Transverse colon (tissue), 4 donors: ENCODE measurements at regions not wholly inside any gene's neighbourhood (a gene's known extent, or its start where the extent isn't known, plus 50 kb on each side); places are given as distances from the start of the nearest gene placed in this dataset.

Source experiments
- DNase-seq: peaks from one replicate; pipeline ENCODE4 v3.0.0-alpha.2; 2019
- H3K27ac ChIP-seq, 4 donors: fragments of 200-600 bp; sonication (generic); 2 replicates each; pipeline ENCODE4 v1.5.1; 2016 to 2018; ENCODE audit warnings: inconsistent platforms in 4 of 4
- H3K27me3 ChIP-seq: fragments of 200-600 bp; sonication (generic); 2 replicates; pipeline ENCODE4 v1.5.1; 2017; ENCODE audit warnings: inconsistent platforms
- H3K36me3 ChIP-seq, 4 donors: fragments of 200-600 bp; sonication (generic); 2 replicates each; pipeline ENCODE4 v1.5.1; 2017 to 2019; ENCODE audit warnings: inconsistent platforms in 4 of 4
- H3K4me1 ChIP-seq, 4 donors: fragments of 200-600 bp; sonication (generic); 2 replicates each; pipeline ENCODE4 v1.5.1; 2017 to 2020; ENCODE audit warnings: inconsistent platforms in 4 of 4
- H3K4me3 ChIP-seq, 4 donors: fragments of 200-600 bp; sonication (generic); 1 replicate in 1 of 4; 2 replicates in 3 of 4; pipeline versions ENCODE4 v1.5.1 to v1.6.1; 2017 to 2019; ENCODE audit warnings: inconsistent platforms in 4 of 4
- H3K9me3 ChIP-seq, 2 donors: fragments of 200-600 bp; sonication (generic); 2 replicates each; pipeline ENCODE4 v1.5.1; 2017 to 2019; ENCODE audit warnings: inconsistent platforms in 2 of 2
- EP300 ChIP-seq: sonication (generic); formaldehyde crosslinking; IDR thresholded peaks from one replicate; pipeline ENCODE4 v1.6.1; 2017; ENCODE audit warnings: antibody characterized with exemption, low read depth
- POLR2A ChIP-seq: fragments of 450-650 bp; IDR thresholded peaks from one replicate; pipeline ENCODE4 v1.6.1; 2016; ENCODE audit warnings: antibody characterized with exemption, mild to moderate bottlenecking, moderate library complexity
- POLR2AphosphoS5 ChIP-seq, 3 donors: sonication (generic); formaldehyde crosslinking; IDR thresholded peaks; one replicate each; pipeline ENCODE4 v1.6.1; 2016; ENCODE audit warnings: antibody characterized with exemption in 3 of 3
- WGBS, 2 donors: methylation state at CpG; one replicate each; pipeline ENCODE4 v1.1.5; 2018; ENCODE audit warnings: low coverage in 1 of 2; 5-methylcytosine and 5-hydroxymethylcytosine counted together
- in situ Hi-C, 4 donors: fragments of 200-750 bp; cut with MboI; loops; one replicate each; pipeline versions ENCODE4 v1.15.0 to v1.15.1; 2017; ENCODE audit warnings: low sequenced_read_pairs in 3 of 4, low pct_ligation_motif_present in 1 of 4, low pct_unique_long_range_greater_than_20kb in 1 of 4
- intact Hi-C: fragments of 100-400 bp; cut with DNase I; formaldehyde crosslinking; loops from one replicate; pipeline ENCODE4 v1.15.1; 2023; ENCODE audit warnings: low total_unique reads
- TF ChIP-seq, protein P1 (sequence below), 5 experiments: fragments of 200-600 bp in 3 of 5; fragments of 450-650 bp in 2 of 5; sonication (generic) in 3 of 5; IDR thresholded peaks; 1 replicate in 2 of 5; 2 replicates in 3 of 5; pipeline ENCODE4 v1.5.1; 2016 to 2017; ENCODE audit warnings: antibody characterized with exemption in 5 of 5, inconsistent platforms in 3 of 5, mild to moderate bottlenecking in 2 of 5, moderate library complexity in 1 of 5

DNA sequence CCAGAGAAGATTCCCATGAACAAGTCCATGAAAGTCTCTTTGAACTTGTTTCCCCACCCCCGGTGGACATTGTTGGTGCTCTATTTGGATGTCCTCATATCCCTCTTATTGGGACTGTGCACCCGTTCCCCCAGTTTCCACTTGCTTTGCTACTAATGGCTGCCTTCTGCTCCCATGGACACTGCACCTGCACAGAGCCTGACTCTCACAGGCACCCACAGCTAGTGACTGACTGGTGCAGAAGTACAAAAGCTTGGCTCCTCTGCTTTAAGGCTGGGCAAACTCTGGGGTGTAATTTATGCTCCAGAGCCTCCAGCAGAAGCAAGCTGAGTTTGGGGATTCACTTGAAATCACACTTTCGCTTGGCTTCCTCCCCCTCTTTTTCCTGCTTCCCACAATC lies 239.9 kb upstream of the BTBD3 start:
- Histone ChIP-seq H3K27ac (no peak overlapping the region), H3K4me3 (no peak overlapping the region), H3K9me3 (no peaks in the 10 kb centered on the region), H3K36me3 (no peaks in the 10 kb centered on the region), H3K27me3 (no peaks in the 10 kb centered on the region), H3K4me1 (no peaks in the 10 kb centered on the region)
- 88 to 100% methylated on average over 2 to 3 of the region's 3 CpGs for WGBS, 2 donors
- TF ChIP-seq, protein P1, sequence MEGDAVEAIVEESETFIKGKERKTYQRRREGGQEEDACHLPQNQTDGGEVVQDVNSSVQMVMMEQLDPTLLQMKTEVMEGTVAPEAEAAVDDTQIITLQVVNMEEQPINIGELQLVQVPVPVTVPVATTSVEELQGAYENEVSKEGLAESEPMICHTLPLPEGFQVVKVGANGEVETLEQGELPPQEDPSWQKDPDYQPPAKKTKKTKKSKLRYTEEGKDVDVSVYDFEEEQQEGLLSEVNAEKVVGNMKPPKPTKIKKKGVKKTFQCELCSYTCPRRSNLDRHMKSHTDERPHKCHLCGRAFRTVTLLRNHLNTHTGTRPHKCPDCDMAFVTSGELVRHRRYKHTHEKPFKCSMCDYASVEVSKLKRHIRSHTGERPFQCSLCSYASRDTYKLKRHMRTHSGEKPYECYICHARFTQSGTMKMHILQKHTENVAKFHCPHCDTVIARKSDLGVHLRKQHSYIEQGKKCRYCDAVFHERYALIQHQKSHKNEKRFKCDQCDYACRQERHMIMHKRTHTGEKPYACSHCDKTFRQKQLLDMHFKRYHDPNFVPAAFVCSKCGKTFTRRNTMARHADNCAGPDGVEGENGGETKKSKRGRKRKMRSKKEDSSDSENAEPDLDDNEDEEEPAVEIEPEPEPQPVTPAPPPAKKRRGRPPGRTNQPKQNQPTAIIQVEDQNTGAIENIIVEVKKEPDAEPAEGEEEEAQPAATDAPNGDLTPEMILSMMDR (IDR thresholded peaks at IDR 0.05): no peak
- TF ChIP-seq POLR2A: no peak
- no peak for TF ChIP-seq POLR2AphosphoS5 (IDR thresholded peaks at IDR 0.05)
- in situ Hi-C loops (no loop called here), intact Hi-C loops (no loop called here)
- no peak for DNase-seq

DNA sequence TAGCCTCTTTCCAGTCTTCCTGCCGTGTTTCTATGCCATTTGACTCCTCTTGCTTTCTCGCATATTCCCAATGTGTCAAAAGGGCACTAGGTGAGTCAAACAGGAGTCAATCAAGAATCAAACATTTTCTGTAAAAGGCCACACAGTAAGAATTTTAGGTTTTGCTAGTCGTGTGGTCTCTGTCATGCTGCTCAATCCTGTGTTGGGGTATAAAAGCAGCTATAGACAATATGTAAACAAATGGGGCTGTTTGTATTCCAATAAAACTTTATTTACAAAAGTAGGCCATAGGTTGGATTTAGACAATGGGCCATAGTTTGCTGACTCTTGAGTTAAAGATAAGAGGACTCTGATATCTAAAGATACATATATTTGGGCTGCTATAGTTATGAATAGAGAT lies 235.4 kb upstream of the BTBD3 start:
- intact Hi-C loops: no loop called here
- Histone ChIP-seq H3K36me3 (no peaks in the 10 kb centered on the region), H3K27ac (no peak overlapping the region), H3K4me1 (peaks cover 0 to 9% (median 6%) of the 10 kb centered on the region in 4 donors), H3K27me3 (no peaks in the 10 kb centered on the region), H3K4me3 (no peak overlapping the region), H3K9me3 (no peaks in the 10 kb centered on the region)
- no peak for DNase-seq
- in situ Hi-C loops: no loop called here
- TF ChIP-seq POLR2A (no peak), EP300 (no peak), POLR2AphosphoS5 (IDR thresholded peaks at IDR 0.05) (no peak)
- TF ChIP-seq, protein P1 (IDR thresholded peaks at IDR 0.05): no peak
- 52 to 58% methylated on average over 3 of the region's 3 CpGs for WGBS, 2 donors

GRCh38 chr20:11686195-11686594 lies 231.5 kb upstream of the BTBD3 start:
- 55 to 80% methylated on average over 4 of the region's 4 CpGs for WGBS, 2 donors
- no peak overlapping the region for H3K27ac ChIP-seq
- H3K4me3 ChIP-seq: no peak overlapping the region
- H3K4me1 ChIP-seq: peaks cover 0 to 14% (median 9%) of the 10 kb centered on the region in 4 donors
- H3K9me3 ChIP-seq: no peaks in the 10 kb centered on the region
- DNase-seq: no peak
- TF ChIP-seq, protein P1 (IDR thresholded peaks at IDR 0.05): no peak
- TF ChIP-seq POLR2AphosphoS5 (IDR thresholded peaks at IDR 0.05): no peak
- H3K36me3 ChIP-seq: no peaks in the 10 kb centered on the region
- intact Hi-C loops: no loop called here
- in situ Hi-C loops: no loop called here
- H3K27me3 ChIP-seq: no peaks in the 10 kb centered on the region

DNA sequence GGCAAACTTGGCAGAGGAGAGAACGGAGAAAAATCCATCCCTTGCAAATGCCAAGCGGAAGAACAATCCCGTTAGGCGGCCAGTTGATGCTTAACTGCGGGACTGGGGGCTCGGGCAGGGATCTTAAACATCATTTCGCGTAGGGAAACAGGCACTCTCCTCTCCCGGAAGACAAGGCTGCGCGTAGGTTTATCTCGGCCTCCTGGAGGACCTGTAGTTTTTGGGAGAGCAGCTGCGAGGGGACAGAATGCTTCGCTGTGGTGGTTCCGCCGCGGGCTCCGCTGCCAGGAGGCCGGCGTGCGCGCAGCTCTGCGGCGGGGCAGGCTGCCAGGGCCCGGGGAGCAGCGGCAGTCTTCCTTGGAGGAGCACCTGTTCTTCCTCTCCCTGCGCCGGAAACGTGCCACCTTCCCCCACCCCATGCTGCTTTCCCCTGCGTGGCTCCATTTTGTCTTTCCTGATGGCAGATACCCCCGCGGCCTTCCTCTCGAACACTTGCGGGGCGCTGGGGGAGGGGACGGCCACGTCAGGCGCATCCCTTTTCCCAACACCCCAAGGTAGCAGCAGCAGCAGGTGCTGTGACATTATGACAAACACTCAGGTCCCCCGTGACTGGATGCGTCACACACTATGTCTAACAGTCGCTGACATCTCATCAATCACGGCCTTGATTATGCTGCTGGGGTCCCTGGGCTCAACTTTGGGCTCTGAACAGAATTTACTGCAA lies 230.7 kb upstream of the BTBD3 start:
- DNase-seq: peak; percentile 30
- in situ Hi-C loops: no loop called here
- Histone ChIP-seq H3K27me3 (no peaks in the 10 kb centered on the region), H3K27ac (peak overlapping the region in 3 of 4 donors; percentile 5 to 27 (median 10)), H3K9me3 (no peaks in the 10 kb centered on the region), H3K4me1 (peaks cover 0 to 14% (median 9%) of the 10 kb centered on the region in 4 donors), H3K36me3 (no peaks in the 10 kb centered on the region), H3K4me3 (peak overlapping the region; percentile 1 to 46 (median 20))
- 19 to 20% methylated on average over 5 to 38 of the region's 42 CpGs for WGBS, 2 donors
- intact Hi-C loops: no loop called here
- no peak for TF ChIP-seq POLR2A
- TF ChIP-seq, protein P1 (IDR thresholded peaks at IDR 0.05): no peak
